Stimulated activated CD4-positive, alpha-beta T cell treated with anti-CD3 and anti-CD28 coated beads, Interleukin-4, amount 100 ng/mL, for 24 hours (primary cell): ENCODE measurements at regions not wholly inside any gene's neighbourhood (a gene's known extent, or its start where the extent isn't known, plus 50 kb on each side); places are given as distances from the start of the nearest gene placed in this dataset.

Experiments used
- DNase-seq: peaks from one replicate; pipeline ENCODE4 v3.0.0-alpha.2; 2020

DNA sequence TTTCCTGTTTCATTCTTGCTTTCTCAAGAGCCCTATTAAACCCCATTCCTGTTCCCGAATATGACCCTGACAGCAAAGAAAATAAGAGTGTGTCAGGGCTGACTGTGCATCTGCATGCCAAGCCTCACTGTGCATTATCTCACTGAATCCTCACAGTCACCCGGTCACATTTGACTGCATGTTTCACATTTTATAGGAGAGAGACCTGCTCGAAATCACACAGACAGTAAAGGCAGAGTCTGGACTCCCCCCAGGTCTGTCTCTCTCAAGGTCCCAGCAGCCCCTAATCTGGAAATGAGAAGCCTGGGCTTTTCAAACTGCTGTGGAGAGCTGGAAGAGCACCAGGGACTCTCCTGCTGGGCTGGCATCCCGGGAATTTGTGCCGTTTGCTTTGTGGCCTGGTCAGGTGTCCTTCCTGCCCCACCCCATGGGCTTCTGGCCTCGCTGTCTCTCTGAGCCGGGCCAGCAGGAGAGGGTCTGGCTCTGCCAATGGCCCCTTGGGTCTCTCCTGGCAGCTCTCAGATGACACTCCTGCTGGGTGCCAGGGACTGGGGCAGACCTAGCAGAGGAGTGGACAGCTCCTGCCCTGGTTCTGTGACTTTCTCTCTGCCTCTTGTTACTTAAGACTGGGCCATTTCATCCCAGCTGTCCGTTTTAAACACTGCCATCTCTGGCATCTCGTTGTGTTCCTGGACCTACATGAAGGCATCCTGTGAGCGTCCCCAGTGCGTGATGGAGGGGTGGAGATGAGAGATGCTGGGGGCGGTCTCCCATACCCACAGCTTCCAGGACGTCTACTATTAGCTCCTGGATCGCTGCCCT lies 173.6 kb downstream of the ARHGAP12 start:
- no peak for DNase-seq

DNA sequence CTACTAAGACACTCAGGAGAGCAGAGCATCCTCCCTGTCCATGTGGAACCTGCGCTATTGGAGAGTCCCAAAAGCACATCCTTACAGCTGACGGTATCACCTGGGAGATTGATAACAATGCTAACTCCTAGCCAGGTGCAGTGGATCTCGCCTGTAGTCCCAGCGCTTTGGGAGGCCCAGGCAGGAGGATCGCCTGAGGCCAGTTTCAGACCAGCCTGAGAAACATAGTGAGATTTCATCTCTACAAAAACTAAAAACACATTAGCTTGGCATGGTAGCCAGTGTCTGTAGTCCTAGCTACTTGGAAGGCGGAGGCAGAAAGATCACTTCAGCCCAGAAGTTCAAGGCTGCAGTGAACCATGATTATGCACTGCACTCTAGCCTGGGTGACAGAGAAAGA lies 174.9 kb downstream of the ARHGAP12 start:
- DNase-seq: no peak

DNA sequence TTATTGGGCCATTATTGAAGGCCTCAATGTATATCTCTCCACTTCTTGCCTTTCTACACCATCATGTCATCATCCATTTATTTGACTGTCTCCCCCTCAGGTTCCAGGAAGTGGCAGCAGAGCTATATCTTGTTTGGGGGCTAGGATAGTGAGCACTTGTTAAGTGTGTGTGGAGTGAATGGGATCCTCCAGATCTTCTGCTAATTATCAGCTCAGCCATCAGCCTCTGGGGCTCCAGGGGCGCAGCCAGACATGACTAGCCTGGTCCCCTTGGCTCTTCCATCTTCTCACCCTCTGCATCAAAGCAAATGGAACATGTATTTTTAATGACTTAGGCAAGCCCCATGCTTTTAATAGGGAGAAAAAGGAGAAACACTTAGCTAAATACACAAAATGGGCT lies 176.5 kb downstream of the ARHGAP12 start:
- no peak for DNase-seq

DNA sequence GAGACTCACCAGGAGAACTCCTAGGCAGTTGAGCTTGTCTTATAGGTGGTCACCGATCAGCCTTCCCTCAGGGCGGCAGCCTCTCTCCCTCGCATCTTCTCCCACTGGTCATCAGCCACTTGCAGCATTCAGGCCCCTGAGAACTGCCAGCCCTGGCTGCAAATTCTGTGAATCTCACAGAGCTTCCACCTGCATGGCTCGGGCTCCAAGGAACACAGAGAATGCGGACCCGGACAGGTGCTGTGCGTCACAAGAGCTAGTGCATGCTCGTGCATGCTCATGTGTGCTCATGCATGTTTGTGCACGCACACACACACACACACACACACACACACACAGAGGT lies 176.9 kb downstream of the ARHGAP12 start:
- no peak for DNase-seq

DNA sequence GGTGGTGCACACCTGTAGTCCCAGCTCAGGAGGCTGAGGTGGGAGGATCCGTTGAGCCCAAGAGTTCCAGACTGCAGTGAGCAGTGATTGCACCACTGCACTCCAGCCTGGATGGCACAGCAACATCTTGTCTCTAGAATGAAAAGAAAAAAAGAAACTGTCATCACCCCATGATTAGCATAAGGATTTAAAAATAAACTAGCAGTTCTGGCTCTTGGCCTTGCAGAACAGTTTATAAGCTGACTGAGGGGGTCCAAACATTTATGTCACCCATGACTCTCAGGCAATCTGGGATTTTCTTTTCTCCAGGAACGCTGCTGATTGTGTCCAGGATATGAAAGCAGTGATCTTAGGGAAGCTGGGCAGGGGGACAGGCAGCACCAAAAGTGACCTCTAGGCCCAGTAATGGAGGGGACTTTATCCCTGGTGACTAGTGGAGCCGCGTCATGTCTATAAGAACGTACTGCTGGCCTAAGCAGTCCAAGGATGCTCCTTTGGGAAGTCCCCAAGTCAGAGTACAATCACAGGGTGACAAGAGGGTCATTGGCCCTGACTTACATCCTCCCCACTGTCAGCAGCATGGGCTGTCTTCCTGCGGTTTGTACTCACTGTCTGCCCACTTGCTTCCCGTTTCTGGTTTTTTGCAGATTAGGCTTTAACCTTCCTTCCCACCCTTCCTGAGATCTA lies 177.4 kb downstream of the ARHGAP12 start:
- DNase-seq: no peak

DNA sequence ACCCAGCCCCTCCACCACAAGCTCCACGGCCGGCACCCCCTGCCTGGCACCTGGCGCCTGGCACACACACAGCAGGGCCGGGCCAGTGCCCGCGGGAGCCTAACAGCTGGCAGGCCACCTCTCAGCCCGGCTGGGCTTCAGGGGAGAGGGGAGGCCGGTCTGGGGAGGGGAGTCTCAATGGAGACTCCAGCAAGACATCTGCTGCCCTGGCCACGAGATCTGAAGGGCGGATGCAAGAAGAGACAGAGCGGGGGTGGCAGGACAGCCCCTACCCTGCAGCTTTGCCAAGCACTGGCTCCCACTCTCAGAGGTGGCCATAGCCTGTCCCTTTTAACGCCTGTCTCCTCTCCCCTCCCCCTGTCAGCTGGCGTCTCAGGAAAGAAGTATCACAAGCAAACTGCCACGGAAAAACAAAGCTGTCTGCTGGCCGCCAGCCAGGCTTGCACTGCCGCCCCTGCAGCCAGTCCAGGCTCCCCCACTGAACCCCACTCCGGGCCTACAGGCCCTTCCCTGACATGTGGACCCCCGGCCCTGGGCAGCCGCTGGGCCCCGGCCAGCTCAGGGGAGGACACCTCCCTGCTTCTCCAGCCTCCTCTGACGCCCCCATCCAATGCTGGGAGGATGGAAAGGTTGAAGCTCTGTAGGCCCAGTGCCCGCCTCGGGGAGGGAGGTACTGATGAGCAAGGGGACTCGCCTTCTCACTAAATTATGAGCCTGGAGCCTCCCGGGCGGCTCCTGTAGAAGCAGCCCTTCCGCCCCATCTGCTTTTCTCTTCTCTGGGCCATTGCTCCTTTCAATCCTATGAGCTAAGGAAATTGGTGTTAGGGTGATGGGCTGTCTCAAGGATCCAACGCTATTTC lies 178.4 kb downstream of the ARHGAP12 start:
- DNase-seq: no peak

DNA sequence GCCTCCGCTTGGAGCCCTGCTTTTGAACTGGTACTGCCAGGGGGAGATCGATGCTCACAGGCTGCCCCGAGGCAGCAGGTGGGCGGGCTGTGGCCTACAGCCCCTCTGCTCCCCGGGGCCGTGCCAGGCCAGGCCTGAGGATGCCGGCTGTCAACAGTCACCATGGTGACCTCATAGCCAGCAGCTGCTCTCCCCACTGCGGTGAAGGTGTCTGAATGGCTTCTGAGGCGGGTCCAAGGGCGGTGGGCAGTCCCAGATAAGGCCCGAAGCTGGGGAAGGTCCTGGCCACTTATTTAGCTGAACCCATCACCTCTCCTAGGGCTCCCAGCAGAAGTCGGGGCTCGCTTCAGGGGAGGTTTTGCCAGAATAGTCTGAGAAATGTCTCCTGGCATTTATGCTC lies 179.3 kb downstream of the ARHGAP12 start:
- DNase-seq: no peak

DNA sequence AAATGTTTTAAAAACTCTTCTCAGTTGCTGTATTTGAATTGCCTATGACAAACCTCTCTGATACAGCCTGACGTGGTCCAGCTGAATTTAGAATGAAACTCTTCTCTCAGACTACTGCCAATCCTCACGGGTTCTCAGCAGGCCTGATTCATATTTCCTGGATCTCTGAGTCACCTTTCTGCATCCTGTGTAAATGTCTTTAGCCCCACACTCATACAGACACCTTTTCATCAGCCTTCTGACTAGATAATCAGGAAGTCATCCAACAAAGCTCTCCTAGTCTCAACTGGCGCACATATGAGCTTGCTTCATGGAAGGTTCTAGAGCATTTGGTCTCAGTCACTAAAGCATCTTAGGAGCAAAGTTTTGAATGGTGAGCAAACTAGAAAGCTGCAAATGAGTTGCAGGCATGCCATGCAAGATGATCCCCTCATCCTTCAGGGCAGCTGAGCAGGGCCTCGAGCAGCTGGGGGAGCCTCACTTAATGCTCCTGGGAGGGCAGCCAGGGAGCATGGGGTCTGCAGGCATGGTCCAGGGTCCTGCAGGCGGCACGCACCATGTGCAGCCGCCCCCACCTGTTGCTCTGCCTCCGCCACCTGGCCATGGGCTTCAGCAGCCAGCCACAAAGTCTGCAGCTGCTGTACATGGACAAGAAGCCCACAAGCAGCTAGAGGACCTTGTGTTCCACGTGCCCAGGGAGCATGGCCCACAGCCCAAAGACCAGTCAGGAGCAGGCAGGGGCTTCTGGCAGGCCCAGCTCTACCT lies 182.8 kb downstream of the ARHGAP12 start:
- DNase-seq: peak; percentile 71

DNA sequence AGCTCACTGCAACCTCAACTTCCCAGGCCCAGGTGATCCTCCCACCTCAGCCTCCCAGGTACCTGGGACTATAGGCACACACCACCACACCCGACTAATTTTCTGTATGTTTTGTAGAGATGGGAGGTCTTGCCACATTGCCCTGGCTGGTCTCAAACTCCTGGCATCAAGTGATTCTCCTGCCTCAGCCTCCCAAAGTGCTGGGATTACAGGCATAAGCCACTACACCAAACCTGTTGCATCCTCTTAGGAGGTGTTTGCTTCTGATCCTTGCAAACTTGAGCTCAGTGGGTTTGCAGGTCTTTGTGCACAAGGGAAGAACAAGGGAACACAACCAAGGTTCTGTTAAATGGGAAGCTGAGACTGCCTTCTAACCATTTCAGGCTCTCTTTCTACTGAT lies 184.6 kb downstream of the ARHGAP12 start:
- DNase-seq: no peak

DNA sequence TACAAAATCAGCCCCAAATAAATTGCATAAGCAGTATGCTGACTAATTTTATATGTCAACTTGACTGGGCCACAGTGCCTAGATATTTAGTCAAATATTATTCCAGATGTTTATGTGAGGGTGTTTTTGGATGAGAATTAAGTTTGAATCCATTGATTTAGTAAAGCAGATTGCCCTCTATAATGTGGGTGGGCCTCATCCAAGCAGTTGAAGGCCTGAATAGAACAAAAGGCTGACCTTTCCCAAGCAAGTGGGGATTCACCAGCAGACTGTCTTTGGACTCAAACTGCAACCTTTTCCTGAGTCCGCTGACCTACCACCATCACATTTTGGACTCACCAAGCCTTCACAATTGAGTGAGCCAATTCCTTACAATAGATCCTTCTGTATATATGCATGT lies 186.4 kb downstream of the ARHGAP12 start:
- no peak for DNase-seq

DNA sequence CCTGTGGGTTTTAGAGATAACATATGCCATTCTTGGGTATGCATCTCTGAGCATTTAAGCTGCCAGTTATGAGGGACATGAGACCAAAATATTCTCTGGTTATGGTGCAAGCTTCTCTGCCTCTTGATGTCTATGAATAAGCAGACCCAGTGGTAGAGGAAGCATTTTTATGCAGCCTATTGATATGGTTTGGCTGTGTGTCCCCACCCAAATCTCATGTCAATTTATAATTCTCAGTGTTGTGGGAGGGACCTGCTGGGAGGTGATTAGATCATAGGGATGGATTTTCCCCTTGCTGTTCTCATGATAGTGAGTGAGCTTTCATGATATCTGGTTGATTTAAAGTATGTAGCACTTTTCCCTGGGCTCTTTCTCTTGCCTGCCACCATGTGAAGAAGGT lies 187.2 kb downstream of the ARHGAP12 start:
- no peak for DNase-seq

DNA sequence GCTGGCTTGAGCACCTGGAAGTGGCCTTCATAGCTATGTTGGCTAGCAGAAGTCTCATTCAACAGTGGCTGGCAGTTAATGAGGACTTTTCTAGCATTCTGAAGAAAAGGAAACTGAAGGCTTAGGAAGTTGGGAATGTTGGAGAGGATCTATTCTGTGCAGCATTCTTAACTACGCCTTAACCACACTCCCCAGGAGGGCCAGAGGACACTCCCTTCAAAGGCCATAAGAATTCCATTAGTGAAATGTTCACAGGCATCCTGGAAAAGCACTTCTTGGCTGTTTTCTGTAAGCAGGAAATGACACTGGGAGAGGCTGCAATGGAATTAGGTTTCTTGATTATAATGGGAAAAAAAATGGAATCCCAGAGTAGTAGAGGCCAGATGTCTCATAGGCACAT lies 188.9 kb downstream of the ARHGAP12 start:
- DNase-seq: no peak

DNA sequence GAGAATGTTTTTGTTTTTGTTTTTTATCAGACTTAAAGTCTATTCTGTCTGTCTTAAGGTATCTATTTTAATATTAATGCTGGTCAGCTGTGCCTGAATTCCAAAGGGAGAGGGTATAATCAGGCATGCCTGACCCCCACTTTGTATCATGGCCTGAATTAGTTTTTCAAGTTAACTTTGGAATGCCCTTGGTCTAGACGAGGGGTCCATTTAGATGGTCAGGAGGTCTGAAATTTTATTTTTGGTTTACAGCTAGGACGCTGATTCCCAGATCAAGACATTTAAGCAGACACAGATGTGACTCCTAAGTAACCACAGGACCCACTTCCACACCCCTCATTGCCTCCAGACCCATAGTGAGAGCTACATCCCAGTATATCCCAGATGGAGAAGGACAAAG lies 189.5 kb downstream of the ARHGAP12 start:
- DNase-seq: no peak

DNA sequence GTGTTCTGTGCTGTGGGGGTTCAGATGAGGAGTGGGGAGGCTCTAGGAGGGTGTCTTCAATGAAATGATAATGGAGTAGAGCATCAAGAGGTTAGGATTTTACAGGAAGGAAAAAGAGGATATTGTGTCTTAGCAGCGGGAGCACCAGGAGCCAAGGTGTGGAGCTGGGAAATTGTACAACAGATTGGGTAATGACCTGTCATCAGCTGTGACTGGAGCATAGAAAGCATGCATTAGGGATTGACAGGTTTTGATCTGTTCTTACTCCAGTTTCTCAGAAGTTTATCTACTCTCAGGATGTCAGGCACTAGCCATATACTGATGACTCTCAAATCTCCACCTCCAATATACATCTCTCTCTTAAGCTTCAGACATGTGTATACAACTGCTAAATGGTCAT lies 196.9 kb downstream of the ARHGAP12 start:
- DNase-seq: no peak

DNA sequence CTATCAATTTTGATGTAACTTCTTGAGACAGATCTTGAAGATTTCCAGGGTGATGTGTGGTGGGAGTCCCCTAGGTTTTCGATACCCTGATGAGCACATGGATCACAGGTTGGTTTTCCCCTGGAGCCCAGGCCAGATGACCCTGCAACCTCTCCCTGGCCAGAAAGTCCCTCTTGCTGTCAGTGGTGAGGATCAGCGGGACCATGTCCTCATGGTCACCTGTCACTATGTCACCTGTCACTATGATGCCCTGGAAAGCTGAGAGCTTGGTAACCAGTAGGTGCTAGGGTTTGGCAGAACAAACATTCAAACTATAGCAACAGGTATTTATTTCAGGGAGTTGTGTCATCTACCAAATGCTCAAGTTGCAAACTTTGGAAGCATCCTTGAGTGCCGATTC lies 197.9 kb downstream of the ARHGAP12 start:
- DNase-seq: no peak

DNA sequence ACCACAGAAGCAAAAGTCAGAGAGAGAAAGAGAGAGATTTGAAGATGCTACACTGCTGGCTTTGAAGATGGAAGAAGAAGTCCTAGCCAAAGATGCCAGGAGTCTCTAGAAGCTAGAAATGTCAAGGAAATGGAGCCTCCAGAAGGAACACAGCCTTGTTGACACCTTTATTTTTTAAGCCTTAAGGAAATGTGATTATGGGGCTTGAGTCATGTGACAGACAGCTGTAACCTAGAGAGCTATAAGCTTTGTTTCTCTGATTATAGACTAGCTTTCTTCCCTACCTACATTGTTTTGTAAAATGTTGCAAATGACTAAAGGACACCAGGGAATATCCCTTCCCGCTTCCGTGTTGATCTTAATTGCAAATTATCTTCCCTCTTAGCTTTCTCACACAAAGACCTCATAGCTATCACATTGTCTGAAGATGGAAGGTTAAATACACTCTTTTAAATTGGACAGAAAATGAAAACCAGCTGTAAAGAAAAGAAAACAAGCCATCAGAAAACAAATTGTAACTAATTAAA lies 199.9 kb downstream of the ARHGAP12 start:
- no peak for DNase-seq

DNA sequence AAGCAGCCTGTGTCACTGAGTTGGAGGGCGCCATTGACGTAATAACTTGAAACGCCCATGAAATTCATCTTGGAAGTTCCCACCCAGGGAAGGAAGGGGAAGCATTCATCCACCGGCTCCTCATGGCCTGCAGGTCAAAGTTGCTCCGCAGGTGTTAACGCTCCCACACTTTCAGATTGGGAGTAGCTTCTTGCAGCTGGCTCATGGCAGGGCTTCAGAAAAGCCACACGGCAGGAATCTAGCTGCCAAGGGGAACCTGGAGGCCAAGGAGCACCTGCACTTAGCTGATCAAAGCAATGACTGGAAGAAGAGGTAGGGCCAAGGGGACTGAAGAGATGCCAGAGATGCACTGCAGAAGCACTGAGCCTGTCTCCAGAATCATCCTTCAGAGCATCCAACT lies 203.2 kb downstream of the ARHGAP12 start:
- DNase-seq: no peak

DNA sequence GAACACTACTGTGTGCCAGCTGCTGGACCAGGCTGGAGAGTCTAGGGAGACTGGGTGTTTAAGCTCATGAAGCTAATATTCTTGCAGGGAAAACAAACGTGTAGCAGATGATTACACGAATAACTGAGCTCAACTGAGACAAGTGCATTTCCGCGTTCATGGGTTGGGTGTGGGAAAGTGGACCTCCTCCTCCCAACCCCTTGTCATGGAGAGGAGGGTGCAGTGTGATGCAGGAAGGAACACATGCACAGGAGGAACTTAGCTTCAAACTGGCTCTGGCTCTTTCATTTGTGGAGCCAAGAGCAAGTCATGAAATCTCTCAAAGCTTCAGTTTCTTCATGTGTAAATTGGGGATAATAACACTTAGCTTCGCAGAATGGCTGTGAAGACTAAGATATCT lies 204.3 kb downstream of the ARHGAP12 start:
- no peak for DNase-seq

DNA sequence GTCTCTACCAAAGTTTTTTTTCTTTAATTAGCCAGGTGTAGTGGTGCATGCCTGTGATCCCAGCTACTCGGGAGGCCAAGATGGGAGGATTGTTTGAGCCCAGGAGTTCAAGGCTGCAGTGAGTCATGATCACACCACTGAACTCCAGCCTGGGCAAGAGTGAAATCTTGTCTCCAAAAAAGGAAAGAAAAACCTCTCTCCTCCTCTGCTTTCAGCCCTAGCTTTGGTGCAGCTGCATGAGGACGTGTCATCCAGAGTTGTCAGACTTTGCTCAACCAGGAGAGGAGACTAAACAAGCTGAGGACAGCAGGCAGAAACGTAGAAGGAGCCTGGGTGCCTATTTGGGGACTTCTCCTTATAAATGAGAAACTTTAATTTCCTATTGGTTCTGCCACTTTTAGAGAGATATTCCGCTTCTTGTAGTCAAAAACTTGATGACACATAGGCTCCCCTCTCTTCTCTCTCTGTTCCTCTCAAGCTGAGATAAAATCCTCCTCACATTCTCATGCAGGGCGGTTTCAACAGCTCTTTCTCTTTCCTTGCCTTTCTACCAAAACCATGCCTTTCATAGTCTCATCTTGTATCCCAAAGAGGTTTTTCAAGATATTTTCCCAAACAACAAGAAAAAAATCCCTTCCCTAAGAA lies 205.4 kb downstream of the ARHGAP12 start:
- DNase-seq: no peak

DNA sequence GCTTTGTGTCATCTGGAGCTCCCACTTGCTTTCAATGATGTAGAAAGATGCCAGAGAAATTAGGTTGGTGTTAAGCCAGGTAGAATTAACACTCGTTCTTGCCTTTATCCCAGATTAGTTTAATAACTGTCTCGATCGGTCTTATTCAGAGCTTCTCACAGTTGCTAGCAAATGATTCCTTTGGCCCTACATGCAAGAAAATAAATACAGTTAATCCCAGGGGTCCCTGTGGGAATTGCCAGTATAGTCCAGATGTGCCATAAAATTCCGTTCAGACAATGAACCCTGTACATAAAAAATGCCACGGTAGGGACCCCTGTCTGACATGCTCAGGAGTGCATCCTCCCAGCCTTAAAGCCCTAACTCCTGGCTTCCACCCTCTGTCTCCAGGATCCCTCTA lies 207.5 kb downstream of the ARHGAP12 start:
- DNase-seq: no peak

DNA sequence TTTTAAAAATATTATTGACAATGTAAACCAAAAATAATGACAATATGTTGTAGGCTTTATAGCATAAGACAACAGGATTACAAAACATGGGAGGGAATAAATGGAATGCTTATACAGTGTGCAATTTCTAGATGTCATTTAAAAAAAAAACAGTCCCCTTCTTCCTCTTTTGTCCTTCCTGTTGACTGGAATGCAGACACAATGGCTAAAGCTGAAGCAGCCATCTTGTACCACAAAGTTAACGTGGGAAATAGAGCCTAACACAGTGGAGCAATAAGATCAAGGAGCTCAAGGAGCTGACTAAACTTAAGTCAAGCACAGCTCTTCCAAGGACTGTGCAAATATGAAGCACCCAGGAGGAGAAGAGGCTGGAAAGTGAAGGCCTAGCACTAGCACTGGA lies 208.1 kb downstream of the ARHGAP12 start:
- no peak for DNase-seq

DNA sequence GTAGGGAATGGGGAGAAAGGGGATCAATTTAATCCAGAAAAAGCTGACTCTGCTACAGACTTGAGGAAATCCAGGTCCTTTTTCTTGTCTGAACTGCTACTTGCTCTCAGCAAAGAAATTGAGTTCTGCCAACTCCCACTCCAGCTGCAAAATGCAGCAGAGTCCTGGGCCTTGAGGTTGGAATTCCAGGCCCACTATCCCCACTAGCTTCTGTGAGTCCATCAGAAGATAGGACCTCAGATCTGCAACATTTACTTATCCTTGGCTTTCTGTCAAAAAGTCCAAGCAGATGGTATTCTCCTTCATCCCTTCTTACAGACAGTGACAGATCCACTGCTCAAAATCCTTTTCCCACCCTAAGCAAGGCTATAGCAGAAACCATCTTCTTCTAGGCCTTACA lies 219.2 kb downstream of the ARHGAP12 start:
- no peak for DNase-seq
